Liver (tissue), 8 donors: ENCODE measurements at regions not wholly inside any gene's neighbourhood (a gene's known extent, or its start where the extent isn't known, plus 50 kb on each side); places are given as distances from the start of the nearest gene placed in this dataset.

ENCODE experiments used
- DNase-seq: peaks from one replicate; pipeline ENCODE4 v3.0.0-alpha.2; 2017; ENCODE audit warnings: low spot score
- H3K27ac ChIP-seq, 2 donors: one replicate each; pipeline ENCODE4 v1.7.0; 2013; ENCODE audit warnings: inconsistent platforms in 2 of 2, low read length in 2 of 2, control low read depth in 1 of 2, low read depth in 1 of 2, mild to moderate bottlenecking in 1 of 2
- H3K27me3 ChIP-seq, 4 donors: one replicate each; pipeline versions ENCODE4 v1.6.1 to v1.7.0; 2013; ENCODE audit warnings: low read length in 3 of 4, inconsistent platforms in 1 of 4, mild to moderate bottlenecking in 1 of 4, moderate library complexity in 1 of 4; ENCODE audit not compliant: control insufficient read depth in 4 of 4, insufficient read depth in 4 of 4
- H3K36me3 ChIP-seq, 4 donors: one replicate each; pipeline versions ENCODE4 v1.6.1 to v1.7.0; 2013; ENCODE audit warnings: low read length in 3 of 4, mild to moderate bottlenecking in 3 of 4, low read depth in 1 of 4, moderate library complexity in 1 of 4; ENCODE audit not compliant: control insufficient read depth in 4 of 4, insufficient read depth in 3 of 4
- H3K4me1 ChIP-seq, 4 donors: one replicate each; pipeline versions ENCODE4 v1.6.1 to v1.7.0; 2013; ENCODE audit warnings: low read length in 3 of 4, mild to moderate bottlenecking in 3 of 4, moderate library complexity in 1 of 4; ENCODE audit not compliant: control insufficient read depth in 4 of 4, insufficient read depth in 4 of 4
- H3K4me3 ChIP-seq, 3 donors: one replicate each; pipeline versions ENCODE4 v1.6.1 to v1.7.0; 2013; ENCODE audit warnings: low read length in 3 of 3, control low read depth in 1 of 3, low read depth in 1 of 3, mild to moderate bottlenecking in 1 of 3
- H3K9ac ChIP-seq, 2 donors: one replicate each; pipeline ENCODE4 v1.7.0; 2013; ENCODE audit warnings: low read length in 2 of 2, mild to moderate bottlenecking in 2 of 2, moderate library complexity in 2 of 2, control low read depth in 1 of 2, low read depth in 1 of 2
- H3K9me3 ChIP-seq, 4 donors: one replicate each; pipeline versions ENCODE4 v1.6.1 to v1.7.0; 2013; ENCODE audit warnings: low read length in 3 of 4; ENCODE audit not compliant: control insufficient read depth in 4 of 4
- CTCF ChIP-seq: fragments of 150-350 bp; IDR thresholded peaks from 2 replicates; pipeline ENCODE4 v1.5.1; 2017; ENCODE audit warnings: improper control_type of control experiment, low read depth, low read length; ENCODE audit not compliant: missing input control
- EGR1 ChIP-seq, 2 donors: IDR thresholded peaks; 2 replicates each; pipeline ENCODE4 v1.6.1; 2016 to 2018; ENCODE audit warnings: antibody characterized with exemption in 2 of 2, low read depth in 2 of 2
- FOXA1 ChIP-seq: IDR thresholded peaks from 2 replicates; pipeline ENCODE4 v1.6.1; 2016; ENCODE audit warnings: antibody characterized with exemption
- FOXA2 ChIP-seq: IDR thresholded peaks from 2 replicates; pipeline ENCODE4 v1.6.1; 2016; ENCODE audit warnings: antibody characterized with exemption
- GABPA ChIP-seq, 2 donors: IDR thresholded peaks in 1 of 2; conservative IDR thresholded peaks in 1 of 2; 2 replicates each; pipeline ENCODE4 v1.6.1; 2016; ENCODE audit warnings: antibody characterized with exemption in 2 of 2, mild to moderate bottlenecking in 1 of 2, moderate library complexity in 1 of 2
- HNF4A ChIP-seq, 2 donors: conservative IDR thresholded peaks; 2 replicates each; pipeline ENCODE4 v1.6.1; 2016; ENCODE audit warnings: antibody characterized with exemption in 2 of 2, mild to moderate bottlenecking in 2 of 2
- HNF4G ChIP-seq: IDR thresholded peaks from 2 replicates; pipeline ENCODE4 v1.6.1; 2016; ENCODE audit warnings: antibody characterized with exemption
- NR2F2 ChIP-seq: IDR thresholded peaks from 2 replicates; pipeline ENCODE4 v1.6.1; 2016; ENCODE audit warnings: antibody characterized with exemption
- RAD21 ChIP-seq, 2 donors: IDR thresholded peaks; 2 replicates each; pipeline ENCODE4 v1.6.1; 2016; ENCODE audit warnings: antibody characterized with exemption in 2 of 2, mild to moderate bottlenecking in 2 of 2
- REST ChIP-seq: IDR thresholded peaks from 2 replicates; pipeline ENCODE4 v1.6.1; 2016; ENCODE audit warnings: antibody characterized with exemption, mild to moderate bottlenecking
- RXRA ChIP-seq, 2 donors: IDR thresholded peaks; 2 replicates each; pipeline ENCODE4 v1.6.1; 2017 to 2018; ENCODE audit warnings: antibody characterized with exemption in 2 of 2, mild to moderate bottlenecking in 1 of 2
- SP1 ChIP-seq: IDR thresholded peaks from 2 replicates; pipeline ENCODE4 v1.6.1; 2018; ENCODE audit warnings: antibody characterized with exemption, mild to moderate bottlenecking
- TAF1 ChIP-seq: conservative IDR thresholded peaks from 2 replicates; pipeline ENCODE4 v1.6.1; 2016; ENCODE audit warnings: antibody characterized with exemption, mild to moderate bottlenecking
- YY1 ChIP-seq: IDR thresholded peaks from 2 replicates; pipeline ENCODE4 v1.6.1; 2016; ENCODE audit warnings: antibody characterized with exemption, mild to moderate bottlenecking
- ZBTB33 ChIP-seq: IDR thresholded peaks from 2 replicates; pipeline ENCODE4 v1.6.1; 2016; ENCODE audit warnings: antibody characterized with exemption
- WGBS: extraction: QIAGEN DNeasy Blood & Tissue Kit; methylation state at CpG from one replicate; pipeline ENCODE4 v1.1.7; 2013; 5-methylcytosine and 5-hydroxymethylcytosine counted together
- TF ChIP-seq, protein P1 (sequence below): IDR thresholded peaks from 2 replicates; pipeline ENCODE4 v1.6.1; 2016; ENCODE audit warnings: antibody characterized with exemption
- TF ChIP-seq, protein P2 (sequence below): IDR thresholded peaks from 2 replicates; pipeline ENCODE4 v1.6.1; 2016; ENCODE audit warnings: antibody characterized with exemption
- donor health status: healthy.
- donor health status: healthy.
- donor health status: healthy.
- donor health status: healthy.
- donor health status: healthy.

- Histone ChIP-seq H3K27me3 (no peaks in the 10 kb centered on the region), H3K4me1 (no peaks in the 10 kb centered on the region), H3K4me3 (no peak overlapping the region), H3K9me3 (peaks cover 0 to 10% (median 1%) of the 10 kb centered on the region in 4 donors), H3K36me3 (no peaks in the 10 kb centered on the region), H3K9ac (no peak overlapping the region), H3K27ac (no peak overlapping the region)
- DNase-seq: no peak
- TF ChIP-seq TAF1 (no peak), RXRA (IDR thresholded peaks at IDR 0.05) (no peak), ZBTB33 (no peak)
- TF ChIP-seq, protein P1, sequence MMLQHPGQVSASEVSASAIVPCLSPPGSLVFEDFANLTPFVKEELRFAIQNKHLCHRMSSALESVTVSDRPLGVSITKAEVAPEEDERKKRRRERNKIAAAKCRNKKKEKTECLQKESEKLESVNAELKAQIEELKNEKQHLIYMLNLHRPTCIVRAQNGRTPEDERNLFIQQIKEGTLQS: no peak
- 58% methylated on average over 2 of the region's 2 CpGs for WGBS
These were observed 1447.4 kb upstream of the TMEM132C start for GRCh38 chr12:126819554-126819953.

- TF ChIP-seq CTCF (no peak), ZBTB33 (no peak), NR2F2 (no peak), FOXA1 (no peak), RXRA (IDR thresholded peaks at IDR 0.05) (no peak), RAD21 (IDR thresholded peaks at IDR 0.05) (no peak), EGR1 (IDR thresholded peaks at IDR 0.05; ENCODE audit: low read depth in 2 of 2) (no peak), GABPA (IDR thresholded peaks at IDR 0.05 in 1 of 2, conservative IDR thresholded peaks at IDR 0.05 in 1 of 2) (no peak), TAF1 (no peak), FOXA2 (no peak), SP1 (no peak), HNF4G (no peak), YY1 (no peak), HNF4A (conservative IDR thresholded peaks at IDR 0.05) (no peak), REST (no peak)
- TF ChIP-seq, protein P1: no peak
- TF ChIP-seq, protein P2, sequence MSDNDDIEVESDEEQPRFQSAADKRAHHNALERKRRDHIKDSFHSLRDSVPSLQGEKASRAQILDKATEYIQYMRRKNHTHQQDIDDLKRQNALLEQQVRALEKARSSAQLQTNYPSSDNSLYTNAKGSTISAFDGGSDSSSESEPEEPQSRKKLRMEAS: no peak
- DNase-seq: no peak
- Histone ChIP-seq H3K36me3 (no peaks in the 10 kb centered on the region), H3K4me1 (peaks cover 0 to 9% (median 2%) of the 10 kb centered on the region in 4 donors), H3K27ac (no peak overlapping the region), H3K27me3 (no peaks in the 10 kb centered on the region), H3K9me3 (peaks cover 0 to 10% (median 3%) of the 10 kb centered on the region in 4 donors), H3K9ac (no peak overlapping the region), H3K4me3 (no peak overlapping the region)
- 96% methylated on average over 2 of the region's 2 CpGs for WGBS
These were observed 1435.9 kb upstream of the TMEM132C start for GRCh38 chr12:126830778-126831680.
